CD4-positive, alpha-beta T cell (primary cell): ENCODE measurements at regions not wholly inside any gene's neighbourhood (a gene's known extent, or its start where the extent isn't known, plus 50 kb on each side); places are given as distances from the start of the nearest gene placed in this dataset.

Experiments
- ATAC-seq: fragments of 200-7000 bp; cut with Tn5 transposase; one replicate; pipeline ENCODE4 v1.10.0; 2022; ENCODE audit warnings: mild to moderate bottlenecking; ENCODE audit not compliant: poor library complexity
- CTCF ChIA-PET: fragments of 350-600 bp; sonication (Branson Sonifier 250); formaldehyde crosslinking; loops from one replicate; lab custom pipeline; 2021; ENCODE audit warnings: antibody characterized with exemption, inconsistent platforms; lab: Charles Lee
- POLR2A ChIA-PET: fragments of 350-600 bp; sonication (Branson Sonifier 250); formaldehyde crosslinking; loops from one replicate; lab custom pipeline; 2021; ENCODE audit warnings: antibody characterized with exemption, inconsistent platforms; lab: Charles Lee
- DNase-seq, 14 experiments: peaks; one replicate each; pipeline ENCODE4 v3.0.0-alpha.2; 2013 to 2020; ENCODE audit warnings: mixed read lengths in 2 of 14
- H3K27ac ChIP-seq, 2 donors: one replicate each; pipeline versions ENCODE4 v1.5.1 to v1.7.0; 2013; ENCODE audit warnings: low read length in 2 of 2, low read depth in 1 of 2, mild to moderate bottlenecking in 1 of 2
- H3K27me3 ChIP-seq, 2 experiments: 1 replicate in 1 of 2; 2 replicates in 1 of 2; pipeline versions ENCODE4 v1.6.1 to v1.7.0; 2013; ENCODE audit warnings: low read length in 2 of 2, control low read depth in 1 of 2, mild to moderate bottlenecking in 1 of 2, moderate library complexity in 1 of 2; ENCODE audit not compliant: insufficient read depth in 2 of 2, control insufficient read depth in 1 of 2
- H3K36me3 ChIP-seq: one replicate; pipeline ENCODE4 v1.6.1; 2013; ENCODE audit warnings: low read length, control low read depth; ENCODE audit not compliant: insufficient read depth
- H3K4me1 ChIP-seq: one replicate; pipeline ENCODE4 v1.6.1; 2013; ENCODE audit warnings: low read length, control low read depth; ENCODE audit not compliant: insufficient read depth
- H3K4me3 ChIP-seq: one replicate; pipeline ENCODE4 v1.5.1; 2013; ENCODE audit warnings: mild to moderate bottlenecking, low read length, moderate library complexity
- H3K9me3 ChIP-seq, 2 experiments: 1 replicate in 1 of 2; 2 replicates in 1 of 2; pipeline versions ENCODE4 v1.6.1 to v1.7.0; 2013; ENCODE audit warnings: low read length in 2 of 2, mild to moderate bottlenecking in 2 of 2, control low read depth in 1 of 2, moderate library complexity in 1 of 2; ENCODE audit not compliant: control insufficient read depth in 1 of 2, insufficient read depth in 1 of 2
- H3K27ac Mint-ChIP-seq: one replicate; pipeline ENCODE4 v1.8.0; 2020; ENCODE audit warnings: mixed read lengths
- H3K27me3 Mint-ChIP-seq: one replicate; pipeline ENCODE4 v1.8.0; 2021; ENCODE audit warnings: mixed read lengths
- H3K36me3 Mint-ChIP-seq: one replicate; pipeline ENCODE4 v1.8.0; 2021; ENCODE audit warnings: low read depth, mixed read lengths
- H3K4me1 Mint-ChIP-seq: one replicate; pipeline ENCODE4 v1.8.0; 2021; ENCODE audit warnings: low read depth, mixed read lengths
- H3K4me3 Mint-ChIP-seq: one replicate; pipeline ENCODE4 v1.8.0; 2020; ENCODE audit warnings: mild to moderate bottlenecking, mixed read lengths
- H3K9me3 Mint-ChIP-seq: one replicate; pipeline ENCODE4 v1.8.0; 2020; ENCODE audit warnings: mixed read lengths
- intact Hi-C, 2 experiments: fragments of 100-400 bp; cut with DNase I in 1 of 2; cut with micrococcal nuclease in 1 of 2; formaldehyde crosslinking; loops; one replicate each; pipeline versions ENCODE4 v1.15.1 to v1.9.0; 2023 to 2025; cut with DNase I, micrococcal nuclease
- TF ChIP-seq, protein P1 (sequence below): fragments of 200-600 bp; IDR thresholded peaks from one replicate; pipeline ENCODE4 v1.8.0; 2022; ENCODE audit warnings: antibody characterized with exemption, mild to moderate bottlenecking

GRCh38 chr5:87183896-87184295 lies 83.8 kb upstream of the RASA1 start:
- no peaks in the 10 kb centered on the region for H3K36me3 ChIP-seq
- TF ChIP-seq, protein P1, sequence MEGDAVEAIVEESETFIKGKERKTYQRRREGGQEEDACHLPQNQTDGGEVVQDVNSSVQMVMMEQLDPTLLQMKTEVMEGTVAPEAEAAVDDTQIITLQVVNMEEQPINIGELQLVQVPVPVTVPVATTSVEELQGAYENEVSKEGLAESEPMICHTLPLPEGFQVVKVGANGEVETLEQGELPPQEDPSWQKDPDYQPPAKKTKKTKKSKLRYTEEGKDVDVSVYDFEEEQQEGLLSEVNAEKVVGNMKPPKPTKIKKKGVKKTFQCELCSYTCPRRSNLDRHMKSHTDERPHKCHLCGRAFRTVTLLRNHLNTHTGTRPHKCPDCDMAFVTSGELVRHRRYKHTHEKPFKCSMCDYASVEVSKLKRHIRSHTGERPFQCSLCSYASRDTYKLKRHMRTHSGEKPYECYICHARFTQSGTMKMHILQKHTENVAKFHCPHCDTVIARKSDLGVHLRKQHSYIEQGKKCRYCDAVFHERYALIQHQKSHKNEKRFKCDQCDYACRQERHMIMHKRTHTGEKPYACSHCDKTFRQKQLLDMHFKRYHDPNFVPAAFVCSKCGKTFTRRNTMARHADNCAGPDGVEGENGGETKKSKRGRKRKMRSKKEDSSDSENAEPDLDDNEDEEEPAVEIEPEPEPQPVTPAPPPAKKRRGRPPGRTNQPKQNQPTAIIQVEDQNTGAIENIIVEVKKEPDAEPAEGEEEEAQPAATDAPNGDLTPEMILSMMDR = no peak
- POLR2A ChIA-PET = no interaction called here

GRCh38 chr5:87184605-87185004 lies 83.1 kb upstream of the RASA1 start:
- ATAC-seq = no peak
- intact Hi-C loops = loop anchor here in 1 of 2 experiments (10.0 kb wide), 1 partner anchor 80 kb away; the partner anchor contains the start of gene RASA1
- Histone ChIP-seq H3K9me3 (peaks cover 0 to 5% of the 10 kb centered on the region in 2 experiments), H3K4me1 (peaks cover 3% of the 10 kb centered on the region), H3K27ac (no peak overlapping the region), H3K4me3 (no peak overlapping the region), H3K36me3 (no peaks in the 10 kb centered on the region), H3K27me3 (no peaks in the 10 kb centered on the region)
- ChIA-PET CTCF (no interaction called here), POLR2A (no interaction called here)
- Mint-ChIP-seq H3K36me3 (no peaks in the 10 kb centered on the region), H3K27ac (no peak overlapping the region), H3K27me3 (no peaks in the 10 kb centered on the region), H3K4me3 (no peak overlapping the region), H3K4me1 (peaks cover 23% of the 10 kb centered on the region), H3K9me3 (no peaks in the 10 kb centered on the region)
- no peak for DNase-seq
- TF ChIP-seq, protein P1 = no peak

More at GRCh38 chr5:87183896-87184295, 83.8 kb upstream of the RASA1 start:
- no peak for ATAC-seq
- no peaks in the 10 kb centered on the region for H3K27me3 Mint-ChIP-seq
- Histone ChIP-seq H3K4me3 (no peak overlapping the region), H3K9me3 (peaks cover 0 to 5% of the 10 kb centered on the region in 2 experiments), H3K27ac (no peak overlapping the region), H3K4me1 (peaks cover 3% of the 10 kb centered on the region), H3K27me3 (no peaks in the 10 kb centered on the region)
- H3K36me3 Mint-ChIP-seq = no peaks in the 10 kb centered on the region
- intact Hi-C loops = loop anchor here in 1 of 2 experiments (10.0 kb wide), 1 partner anchor 81 kb away; the partner anchor contains the start of gene RASA1
- no peaks in the 10 kb centered on the region for H3K9me3 Mint-ChIP-seq
- H3K27ac Mint-ChIP-seq = no peak overlapping the region
- H3K4me1 Mint-ChIP-seq = peaks cover 23% of the 10 kb centered on the region
- DNase-seq = no peak
- CTCF ChIA-PET = no interaction called here
- no peak overlapping the region for H3K4me3 Mint-ChIP-seq

GRCh38 chr5:87185838-87186237 lies 81.8 kb upstream of the RASA1 start:
- Mint-ChIP-seq H3K27me3 (no peaks in the 10 kb centered on the region), H3K9me3 (no peaks in the 10 kb centered on the region), H3K27ac (no peak overlapping the region), H3K36me3 (no peaks in the 10 kb centered on the region), H3K4me3 (no peak overlapping the region), H3K4me1 (peaks cover 24% of the 10 kb centered on the region)
- Histone ChIP-seq H3K27ac (no peak overlapping the region), H3K4me1 (peaks cover 3% of the 10 kb centered on the region), H3K9me3 (no peaks in the 10 kb centered on the region), H3K36me3 (no peaks in the 10 kb centered on the region), H3K27me3 (no peaks in the 10 kb centered on the region), H3K4me3 (no peak overlapping the region)
- DNase-seq (no peak), ATAC-seq (no peak)
- ChIA-PET POLR2A (no interaction called here), CTCF (no interaction called here)
- intact Hi-C loops = loop anchor here in 1 of 2 experiments (10.0 kb wide), 1 partner anchor 79 kb away; the partner anchor contains the start of gene RASA1
- TF ChIP-seq, protein P1 = no peak
